ENCODE measurements at regions not wholly inside any gene's neighbourhood (a gene's known extent, or its start where the extent isn't known, plus 50 kb on each side); places are given as distances from the start of the nearest gene placed in this dataset.

- DNase-seq (no peak), ATAC-seq (no peak)
- Histone ChIP-seq H3K4me1 (no peaks in the 10 kb centered on the region), H3K4me3 (no peak overlapping the region), H3K9me3 (no peaks in the 10 kb centered on the region), H3K36me3 (ENCODE audit: insufficient read depth in 1 of 2, low read depth in 1 of 2) (no peaks in the 10 kb centered on the region), H3K27me3 (ENCODE audit: insufficient read depth in 3 of 3, low read length in 2 of 3) (peaks cover 0 to 5% (median 1%) of the 10 kb centered on the region in 3 donors), H3K27ac (no peak overlapping the region)
- TF ChIP-seq, protein P1, sequence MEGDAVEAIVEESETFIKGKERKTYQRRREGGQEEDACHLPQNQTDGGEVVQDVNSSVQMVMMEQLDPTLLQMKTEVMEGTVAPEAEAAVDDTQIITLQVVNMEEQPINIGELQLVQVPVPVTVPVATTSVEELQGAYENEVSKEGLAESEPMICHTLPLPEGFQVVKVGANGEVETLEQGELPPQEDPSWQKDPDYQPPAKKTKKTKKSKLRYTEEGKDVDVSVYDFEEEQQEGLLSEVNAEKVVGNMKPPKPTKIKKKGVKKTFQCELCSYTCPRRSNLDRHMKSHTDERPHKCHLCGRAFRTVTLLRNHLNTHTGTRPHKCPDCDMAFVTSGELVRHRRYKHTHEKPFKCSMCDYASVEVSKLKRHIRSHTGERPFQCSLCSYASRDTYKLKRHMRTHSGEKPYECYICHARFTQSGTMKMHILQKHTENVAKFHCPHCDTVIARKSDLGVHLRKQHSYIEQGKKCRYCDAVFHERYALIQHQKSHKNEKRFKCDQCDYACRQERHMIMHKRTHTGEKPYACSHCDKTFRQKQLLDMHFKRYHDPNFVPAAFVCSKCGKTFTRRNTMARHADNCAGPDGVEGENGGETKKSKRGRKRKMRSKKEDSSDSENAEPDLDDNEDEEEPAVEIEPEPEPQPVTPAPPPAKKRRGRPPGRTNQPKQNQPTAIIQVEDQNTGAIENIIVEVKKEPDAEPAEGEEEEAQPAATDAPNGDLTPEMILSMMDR (IDR thresholded peaks at IDR 0.05): no peak
- intact Hi-C loops (cut with DNase I): no loop called here
- 82 to 86% (median 84%) methylated on average over 18 of the region's 18 CpGs for WGBS, 3 donors
These were observed 580.3 kb downstream of the BRD1 start for GRCh38 chr22:49247194-49247924.

GRCh38 chr22:49244466-49245420, 582.9 kb downstream of the BRD1 start:
- no peaks in the 10 kb centered on the region for H3K4me1 ChIP-seq
- H3K27me3 ChIP-seq (ENCODE audit: insufficient read depth in 3 of 3, low read length in 2 of 3): peaks cover 0 to 4% (median 2%) of the 10 kb centered on the region in 3 donors
- no peak for ATAC-seq
- no peaks in the 10 kb centered on the region for H3K9me3 ChIP-seq
- H3K4me3 ChIP-seq: no peak overlapping the region
- H3K36me3 ChIP-seq (ENCODE audit: insufficient read depth in 1 of 2, low read depth in 1 of 2): no peaks in the 10 kb centered on the region
- no peak overlapping the region for H3K27ac ChIP-seq
- intact Hi-C loops (cut with DNase I): no loop called here
- WGBS, 3 donors: 88 to 91% (median 90%) methylated on average over 16 of the region's 16 CpGs
- TF ChIP-seq, protein P1 (IDR thresholded peaks at IDR 0.05): no peak
- no peak for DNase-seq

- TF ChIP-seq, protein P1 (IDR thresholded peaks at IDR 0.05): no peak
- intact Hi-C loops (cut with DNase I): no loop called here
These were observed 583.7 kb downstream of the BRD1 start for GRCh38 chr22:49243965-49244364.

DNA sequence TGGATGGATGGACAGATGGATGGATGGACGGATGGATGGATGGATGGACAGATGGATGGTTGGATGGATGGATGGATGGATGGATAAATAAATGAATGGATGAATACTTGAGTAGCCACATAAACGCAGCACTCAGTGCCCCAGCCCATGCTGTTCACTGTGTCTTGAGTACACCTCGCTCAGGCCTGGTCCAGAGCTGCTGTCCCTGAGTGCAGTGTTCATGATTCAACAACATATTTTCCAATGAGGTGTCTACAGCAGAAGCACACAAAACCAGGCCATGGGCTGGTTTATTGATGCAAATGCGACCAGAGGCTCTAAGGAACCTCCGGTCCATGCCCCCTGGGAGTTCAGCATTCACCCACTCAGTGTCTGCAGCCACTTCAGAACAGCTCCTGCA, 584.3 kb downstream of the BRD1 start:
- TF ChIP-seq, protein P1 (IDR thresholded peaks at IDR 0.05): no peak
- Histone ChIP-seq H3K36me3 (ENCODE audit: insufficient read depth in 1 of 2, low read depth in 1 of 2) (no peaks in the 10 kb centered on the region), H3K27ac (no peak overlapping the region), H3K4me1 (no peaks in the 10 kb centered on the region), H3K27me3 (ENCODE audit: insufficient read depth in 3 of 3, low read length in 2 of 3) (peaks cover 0 to 4% (median 2%) of the 10 kb centered on the region in 3 donors), H3K9me3 (no peaks in the 10 kb centered on the region), H3K4me3 (no peak overlapping the region)
- DNase-seq (no peak), ATAC-seq (no peak)
- 77 to 88% (median 82%) methylated on average over 5 of the region's 5 CpGs for WGBS, 3 donors
- intact Hi-C loops (cut with DNase I): no loop called here

More at GRCh38 chr22:49243965-49244364, 583.7 kb downstream of the BRD1 start:
- Histone ChIP-seq H3K36me3 (ENCODE audit: insufficient read depth in 1 of 2, low read depth in 1 of 2) (no peaks in the 10 kb centered on the region), H3K27me3 (ENCODE audit: insufficient read depth in 3 of 3, low read length in 2 of 3) (peaks cover 0 to 4% (median 2%) of the 10 kb centered on the region in 3 donors), H3K4me3 (no peak overlapping the region), H3K27ac (no peak overlapping the region), H3K4me1 (no peaks in the 10 kb centered on the region), H3K9me3 (no peaks in the 10 kb centered on the region)
- DNase-seq: no peak
- 80 to 84% (median 81%) methylated on average over 7 of the region's 7 CpGs for WGBS, 3 donors
- no peak for ATAC-seq

Measured in psoas muscle (tissue), 7 donors.